GM12875 (cell line): ENCODE measurements at regions not wholly inside any gene's neighbourhood (a gene's known extent, or its start where the extent isn't known, plus 50 kb on each side); places are given as distances from the start of the nearest gene placed in this dataset.

ENCODE experiments used
- H3K4me3 ChIP-seq: one replicate; pipeline ENCODE4 v1.5.1; 2011; ENCODE audit warnings: low read depth, low read length, control low read depth
- CTCF ChIP-seq: IDR thresholded peaks from 2 replicates; pipeline ENCODE4 v1.5.1; 2011; ENCODE audit warnings: low read depth, mild to moderate bottlenecking, control low read depth, inconsistent platforms, low read length, moderate library complexity, borderline replicate concordance; ENCODE audit not compliant: insufficient read depth

GRCh38 chr2:147543056-147543455 is 301.8 kb upstream of the ACVR2A start:
- H3K4me3 ChIP-seq, result no peak overlapping the region
- no peak for TF ChIP-seq CTCF

- no peak for TF ChIP-seq CTCF
- no peak overlapping the region for H3K4me3 ChIP-seq
Observed at GRCh38 chr2:147542351-147542750, 302.5 kb upstream of the ACVR2A start.

GRCh38 chr2:147541314-147541713 is 303.5 kb upstream of the ACVR2A start:
- TF ChIP-seq CTCF, result no peak
- H3K4me3 ChIP-seq, result no peak overlapping the region

GRCh38 chr2:147538821-147539220 is 306.0 kb upstream of the ACVR2A start:
- TF ChIP-seq CTCF, result no peak
- H3K4me3 ChIP-seq, result no peak overlapping the region

GRCh38 chr2:147538088-147538487 is 306.7 kb upstream of the ACVR2A start:
- no peak overlapping the region for H3K4me3 ChIP-seq
- TF ChIP-seq CTCF, result no peak

- H3K4me3 ChIP-seq, result no peak overlapping the region
- TF ChIP-seq CTCF, result no peak
Observed at GRCh38 chr2:147531269-147531668, 313.6 kb upstream of the ACVR2A start.

- no peak overlapping the region for H3K4me3 ChIP-seq
- TF ChIP-seq CTCF, result no peak
Observed at GRCh38 chr2:147530033-147530432, 314.8 kb upstream of the ACVR2A start.
